Epidermal melanocyte (primary cell): ENCODE measurements at regions not wholly inside any gene's neighbourhood (a gene's known extent, or its start where the extent isn't known, plus 50 kb on each side); places are given as distances from the start of the nearest gene placed in this dataset.
"Not testable (repeated sequence)": the region's sequence is repeated elsewhere in the genome, so short reads cannot be mapped to it uniquely, and the experiment has no call there.

Source experiments
- DNase-seq: peaks from one replicate; pipeline ENCODE4 v3.0.0; 2011; ENCODE audit warnings: low spot score; ENCODE audit not compliant: insufficient read length

GRCh38 chr9:96067004-96067403 is 191.5 kb downstream of the ERCC6L2 start:
- no peak for DNase-seq

GRCh38 chr9:96065482-96066251 is 190.2 kb downstream of the ERCC6L2 start:
- DNase-seq: no peak

- DNase-seq: no peak
Observed at GRCh38 chr9:96064826-96065481, 189.5 kb downstream of the ERCC6L2 start.

GRCh38 chr9:96062854-96063253 is 187.4 kb downstream of the ERCC6L2 start:
- no peak for DNase-seq

GRCh38 chr9:96062031-96062430 is 186.5 kb downstream of the ERCC6L2 start:
- no peak for DNase-seq

- no peak for DNase-seq
Observed at GRCh38 chr9:96061293-96061987, 185.9 kb downstream of the ERCC6L2 start.

GRCh38 chr9:96058218-96058617 is 182.7 kb downstream of the ERCC6L2 start:
- no peak for DNase-seq

GRCh38 chr9:96057155-96057554 is 181.7 kb downstream of the ERCC6L2 start:
- no peak for DNase-seq

- peak; percentile 45 for DNase-seq
Observed at GRCh38 chr9:96056226-96056625, 180.7 kb downstream of the ERCC6L2 start.

GRCh38 chr9:96054248-96054647 is 178.8 kb downstream of the ERCC6L2 start:
- not testable (repeated sequence) for DNase-seq

- DNase-seq: no peak
Observed at GRCh38 chr9:96052686-96053085, 177.2 kb downstream of the ERCC6L2 start.

- DNase-seq: no peak
Observed at GRCh38 chr9:96051423-96051822, 175.9 kb downstream of the ERCC6L2 start.

- DNase-seq: no peak
Observed at GRCh38 chr9:96050861-96051155, 175.3 kb downstream of the ERCC6L2 start.

- no peak for DNase-seq
Observed at GRCh38 chr9:96050048-96050860, 174.8 kb downstream of the ERCC6L2 start.

- peak; percentile 61 for DNase-seq
Observed at GRCh38 chr9:96048956-96049831, 173.7 kb downstream of the ERCC6L2 start.

GRCh38 chr9:96048104-96048955 is 172.8 kb downstream of the ERCC6L2 start:
- DNase-seq: no peak

- no peak for DNase-seq
Observed at GRCh38 chr9:96047741-96048103, 172.2 kb downstream of the ERCC6L2 start.

- no peak for DNase-seq
Observed at GRCh38 chr9:96047116-96047639, 171.7 kb downstream of the ERCC6L2 start.

GRCh38 chr9:96045811-96046210 is 170.3 kb downstream of the ERCC6L2 start:
- DNase-seq: no peak

GRCh38 chr9:96044401-96044800 is 168.9 kb downstream of the ERCC6L2 start:
- no peak for DNase-seq
